ENCODE measurements at regions not wholly inside any gene's neighbourhood (a gene's known extent, or its start where the extent isn't known, plus 50 kb on each side); places are given as distances from the start of the nearest gene placed in this dataset.

GRCh38 chr15:87628311-87628710 is 628.2 kb downstream of the NTRK3 start:
- DNase-seq, result no peak

- DNase-seq, result no peak
These were observed 629.7 kb downstream of the NTRK3 start for GRCh38 chr15:87626860-87627259.

GRCh38 chr15:87623832-87624231 is 632.7 kb downstream of the NTRK3 start:
- DNase-seq, result no peak

GRCh38 chr15:87620393-87620792 is 636.1 kb downstream of the NTRK3 start:
- no peak for DNase-seq

- no peak for DNase-seq
These were observed 637.2 kb downstream of the NTRK3 start for GRCh38 chr15:87619161-87619960.

GRCh38 chr15:87618203-87618725 is 638.3 kb downstream of the NTRK3 start:
- no peak for DNase-seq

- no peak for DNase-seq
These were observed 641.8 kb downstream of the NTRK3 start for GRCh38 chr15:87614704-87615103.

- no peak for DNase-seq
These were observed 646.2 kb downstream of the NTRK3 start for GRCh38 chr15:87610366-87610765.

GRCh38 chr15:87609894-87610293 is 646.6 kb downstream of the NTRK3 start:
- no peak for DNase-seq

GRCh38 chr15:87609474-87609873 is 647.1 kb downstream of the NTRK3 start:
- no peak for DNase-seq

GRCh38 chr15:87608238-87609028 is 648.1 kb downstream of the NTRK3 start:
- no peak for DNase-seq

- no peak for DNase-seq
These were observed 649.6 kb downstream of the NTRK3 start for GRCh38 chr15:87606971-87607370.

- DNase-seq, result no peak
These were observed 651.6 kb downstream of the NTRK3 start for GRCh38 chr15:87604857-87605446.

- no peak for DNase-seq
These were observed 654.2 kb downstream of the NTRK3 start for GRCh38 chr15:87602371-87602770.

- no peak for DNase-seq
These were observed 656.9 kb downstream of the NTRK3 start for GRCh38 chr15:87599616-87600015.

- DNase-seq, result no peak
These were observed 659.0 kb downstream of the NTRK3 start for GRCh38 chr15:87597346-87598052.

GRCh38 chr15:87591582-87591981 is 665.0 kb downstream of the NTRK3 start:
- DNase-seq, result no peak

GRCh38 chr15:87591042-87591441 is 665.5 kb downstream of the NTRK3 start:
- DNase-seq, result no peak

- no peak for DNase-seq
These were observed 667.4 kb downstream of the NTRK3 start for GRCh38 chr15:87589134-87589533.

- no peak for DNase-seq
These were observed 674.4 kb downstream of the NTRK3 start for GRCh38 chr15:87582169-87582568.

GRCh38 chr15:87579537-87579936 is 677.0 kb downstream of the NTRK3 start:
- DNase-seq, result no peak

- no peak for DNase-seq
These were observed 677.8 kb downstream of the NTRK3 start for GRCh38 chr15:87578776-87579175.

- DNase-seq, result no peak
These were observed 679.2 kb downstream of the NTRK3 start for GRCh38 chr15:87577336-87577735.
